ENCODE measurements at regions not wholly inside any gene's neighbourhood (a gene's known extent, or its start where the extent isn't known, plus 50 kb on each side); places are given as distances from the start of the nearest gene placed in this dataset.
A peak's percentile ranks its signal among the peaks of the same experiment; 100 is the strongest.

DNA sequence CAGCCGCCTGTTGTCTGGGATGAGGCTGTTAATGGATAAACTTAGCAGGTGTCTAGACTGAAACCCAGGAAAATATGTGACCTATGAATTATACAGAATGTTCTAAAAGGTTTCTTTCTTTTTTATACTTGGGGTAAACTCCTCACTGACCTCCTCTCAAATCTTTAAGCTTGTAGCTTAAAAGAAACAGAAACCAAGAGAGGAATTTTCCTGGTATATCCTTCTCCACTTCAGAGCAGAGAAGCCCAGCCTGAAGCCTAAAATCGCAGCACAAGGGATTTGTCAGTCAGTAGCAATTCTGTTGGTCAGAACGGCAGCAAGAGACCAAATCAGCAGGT, 99.4 kb upstream of the RIPOR2 start:
- peak overlapping the region; percentile 94 for H3K4me3 Mint-ChIP-seq
- DNase-seq = no peak
- no peaks in the 10 kb centered on the region for H3K9me3 ChIP-seq (ENCODE audit: control insufficient read depth, low read length, poor library complexity, severe bottlenecking)
- H3K36me3 Mint-ChIP-seq (ENCODE audit: low read depth) = no peaks in the 10 kb centered on the region
- H3K27me3 Mint-ChIP-seq = no peaks in the 10 kb centered on the region
- peak overlapping the region; percentile 100 for H3K27ac Mint-ChIP-seq
- ATAC-seq = no peak
- H3K4me1 Mint-ChIP-seq = peaks cover 62% of the 10 kb centered on the region

GRCh38 chr6:25035512-25036435, 100.0 kb upstream of the RIPOR2 start:
- Mint-ChIP-seq H3K27ac (peak overlapping the region; percentile 100), H3K36me3 (ENCODE audit: low read depth) (no peaks in the 10 kb centered on the region), H3K4me1 (peaks cover 63% of the 10 kb centered on the region), H3K27me3 (no peaks in the 10 kb centered on the region), H3K4me3 (peak overlapping the region; percentile 94)
- ATAC-seq (peak; percentile 53), DNase-seq (no peak)
- H3K9me3 ChIP-seq (ENCODE audit: control insufficient read depth, low read length, poor library complexity, severe bottlenecking) = no peaks in the 10 kb centered on the region

DNA sequence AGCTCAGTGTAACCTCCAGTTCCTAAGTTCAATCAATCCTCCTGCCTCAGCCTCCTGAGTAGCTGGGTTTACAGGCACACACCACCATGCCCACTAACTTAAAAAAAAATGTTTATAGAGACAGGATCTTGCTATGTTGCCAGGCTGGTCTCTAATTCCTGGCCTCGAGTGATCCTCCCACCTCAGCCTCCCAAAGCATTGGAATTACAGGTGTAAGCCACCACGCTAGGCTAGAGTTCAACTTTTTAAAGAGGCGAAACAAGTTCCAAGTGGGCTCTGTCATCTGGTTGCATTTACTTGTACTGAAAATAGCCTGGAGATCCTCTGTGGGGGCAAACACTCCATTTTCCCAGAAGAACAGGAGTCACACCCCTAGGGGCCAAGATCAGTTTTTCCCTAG, 100.7 kb upstream of the RIPOR2 start:
- Mint-ChIP-seq H3K4me3 (no peak overlapping the region), H3K4me1 (peaks cover 67% of the 10 kb centered on the region), H3K27me3 (no peaks in the 10 kb centered on the region), H3K36me3 (ENCODE audit: low read depth) (peaks cover 2% of the 10 kb centered on the region), H3K27ac (peak overlapping the region; percentile 100)
- DNase-seq = no peak
- no peaks in the 10 kb centered on the region for H3K9me3 ChIP-seq (ENCODE audit: control insufficient read depth, low read length, poor library complexity, severe bottlenecking)
- no peak for ATAC-seq

- H3K9me3 ChIP-seq (ENCODE audit: control insufficient read depth, low read length, poor library complexity, severe bottlenecking) = no peaks in the 10 kb centered on the region
- no peaks in the 10 kb centered on the region for H3K27me3 Mint-ChIP-seq
- H3K4me1 Mint-ChIP-seq = peaks cover 72% of the 10 kb centered on the region
- peaks cover 6% of the 10 kb centered on the region for H3K36me3 Mint-ChIP-seq (ENCODE audit: low read depth)
- H3K27ac Mint-ChIP-seq = peak overlapping the region; percentile 100
- ATAC-seq = no peak
- DNase-seq = no peak
- H3K4me3 Mint-ChIP-seq = peak overlapping the region; percentile 100
Measured at GRCh38 chr6:25038300-25038699, 102.5 kb upstream of the RIPOR2 start.

DNA sequence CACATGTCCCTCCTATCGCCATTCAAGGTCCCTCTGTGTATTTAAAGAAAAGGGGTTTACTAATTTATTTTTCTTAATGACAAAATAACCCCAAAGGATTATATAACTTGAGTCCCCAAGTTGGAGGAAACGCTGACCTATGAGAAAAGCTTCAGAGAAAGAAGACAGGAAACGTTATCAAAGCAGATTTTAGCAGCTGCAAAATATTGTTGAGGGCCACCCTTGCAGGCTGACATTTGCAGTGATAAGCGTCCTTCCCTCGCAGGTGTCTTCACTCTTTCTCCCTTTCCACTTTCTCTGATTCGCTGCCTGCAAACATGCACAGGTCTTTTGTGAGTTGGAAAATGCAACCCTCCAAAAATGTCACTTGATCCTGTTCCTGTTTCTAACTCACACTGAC, 103.2 kb upstream of the RIPOR2 start:
- peaks cover 6% of the 10 kb centered on the region for H3K36me3 Mint-ChIP-seq (ENCODE audit: low read depth)
- peak overlapping the region; percentile 100 for H3K4me3 Mint-ChIP-seq
- ATAC-seq (no peak), DNase-seq (no peak)
- no peaks in the 10 kb centered on the region for H3K9me3 ChIP-seq (ENCODE audit: control insufficient read depth, low read length, poor library complexity, severe bottlenecking)
- peaks cover 72% of the 10 kb centered on the region for H3K4me1 Mint-ChIP-seq
- peak overlapping the region; percentile 100 for H3K27ac Mint-ChIP-seq
- H3K27me3 Mint-ChIP-seq = no peaks in the 10 kb centered on the region

DNA sequence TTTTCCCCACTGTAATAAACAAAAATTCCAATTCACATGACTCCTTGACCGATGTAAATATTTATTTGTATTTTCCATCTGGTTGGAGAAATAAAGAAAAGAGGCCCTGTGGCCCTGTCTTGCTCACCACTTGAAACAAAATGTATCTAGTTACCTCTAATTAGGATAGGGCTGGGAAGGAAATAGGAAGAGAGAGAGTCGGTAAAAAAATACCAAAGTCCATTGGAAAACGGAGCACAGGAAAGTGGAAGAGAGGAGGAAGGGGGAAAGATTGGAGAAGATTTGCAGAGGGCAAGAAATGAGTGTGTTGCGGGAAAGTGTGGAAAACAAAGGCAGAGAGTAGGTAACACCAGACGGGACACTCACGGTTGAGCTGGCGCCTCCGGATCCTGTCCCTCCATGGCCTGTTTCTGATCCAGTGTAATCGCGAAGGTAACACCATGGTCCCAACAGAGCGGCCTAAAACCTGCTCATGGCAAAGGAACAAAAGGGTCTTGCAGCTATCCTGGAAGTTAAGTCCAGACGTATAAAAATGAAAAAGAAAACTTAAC, 105.8 kb upstream of the RIPOR2 start:
- Mint-ChIP-seq H3K4me3 (peak overlapping the region; percentile 100), H3K4me1 (peaks cover 67% of the 10 kb centered on the region)
- no peak for DNase-seq

DNA sequence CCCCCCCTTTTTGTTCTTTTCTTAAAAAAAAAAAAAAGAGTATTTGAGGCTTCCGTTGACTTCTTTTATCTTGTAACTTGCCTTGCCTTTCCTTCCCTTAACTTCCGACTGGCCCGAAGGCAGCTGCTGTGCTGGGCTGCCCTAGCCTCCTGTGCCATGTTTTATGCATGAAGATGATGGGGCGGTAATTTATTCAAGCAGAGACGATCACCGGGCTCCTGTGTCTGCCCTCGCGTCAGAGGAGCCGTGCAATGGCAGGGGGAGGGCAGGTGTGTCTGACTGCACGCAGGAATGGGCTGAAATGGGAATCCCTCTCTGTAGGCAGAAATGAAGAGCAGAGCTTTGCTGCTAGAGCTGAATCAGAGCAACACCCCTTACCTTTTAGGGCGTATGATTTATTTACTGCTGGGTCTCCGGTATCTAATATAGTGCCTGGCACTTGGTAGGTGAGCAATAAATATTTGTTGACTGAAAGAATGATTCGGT, 106.3 kb upstream of the RIPOR2 start:
- H3K27me3 Mint-ChIP-seq = no peaks in the 10 kb centered on the region
- H3K36me3 Mint-ChIP-seq (ENCODE audit: low read depth) = peaks cover 6% of the 10 kb centered on the region
- no peaks in the 10 kb centered on the region for H3K9me3 ChIP-seq (ENCODE audit: control insufficient read depth, low read length, poor library complexity, severe bottlenecking)
- H3K27ac Mint-ChIP-seq = peak overlapping the region; percentile 100
- peaks cover 68% of the 10 kb centered on the region for H3K4me1 Mint-ChIP-seq
- H3K4me3 Mint-ChIP-seq = peak overlapping the region; percentile 100
- ATAC-seq (peak; percentile 71), DNase-seq (peak; percentile 34 to 58 (median 41))

More for the DNA sequence above, 105.8 kb upstream of the RIPOR2 start:
- H3K27me3 Mint-ChIP-seq = no peaks in the 10 kb centered on the region
- H3K9me3 ChIP-seq (ENCODE audit: control insufficient read depth, low read length, poor library complexity, severe bottlenecking) = no peaks in the 10 kb centered on the region
- H3K27ac Mint-ChIP-seq = peak overlapping the region; percentile 100
- ATAC-seq = peak; percentile 16
- peaks cover 6% of the 10 kb centered on the region for H3K36me3 Mint-ChIP-seq (ENCODE audit: low read depth)

DNA sequence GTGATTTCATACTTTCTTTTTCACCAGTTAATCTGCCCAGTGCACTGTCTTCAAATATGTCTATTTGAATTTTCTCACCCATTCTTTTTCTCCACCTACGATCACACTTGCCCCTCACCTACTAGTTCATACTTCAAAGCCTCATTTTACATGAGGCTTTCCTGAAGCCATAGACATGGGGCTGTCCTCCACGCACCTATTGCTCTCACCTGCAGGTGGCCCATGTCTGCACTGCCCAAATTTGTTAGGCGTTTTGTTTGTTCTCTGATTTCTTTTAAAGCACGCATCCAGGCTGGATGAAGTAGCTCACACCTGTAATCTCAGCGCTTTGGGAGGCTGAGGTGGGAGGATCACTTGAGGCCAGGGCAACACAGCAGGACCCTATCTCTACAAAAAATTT, 106.8 kb upstream of the RIPOR2 start:
- H3K27ac Mint-ChIP-seq = peak overlapping the region; percentile 100
- no peaks in the 10 kb centered on the region for H3K27me3 Mint-ChIP-seq
- H3K4me1 Mint-ChIP-seq = peaks cover 68% of the 10 kb centered on the region
- H3K9me3 ChIP-seq (ENCODE audit: control insufficient read depth, low read length, poor library complexity, severe bottlenecking) = no peaks in the 10 kb centered on the region
- ATAC-seq (peak; percentile 77), DNase-seq (no peak)
- peak overlapping the region; percentile 100 for H3K4me3 Mint-ChIP-seq
- peaks cover 6% of the 10 kb centered on the region for H3K36me3 Mint-ChIP-seq (ENCODE audit: low read depth)

DNA sequence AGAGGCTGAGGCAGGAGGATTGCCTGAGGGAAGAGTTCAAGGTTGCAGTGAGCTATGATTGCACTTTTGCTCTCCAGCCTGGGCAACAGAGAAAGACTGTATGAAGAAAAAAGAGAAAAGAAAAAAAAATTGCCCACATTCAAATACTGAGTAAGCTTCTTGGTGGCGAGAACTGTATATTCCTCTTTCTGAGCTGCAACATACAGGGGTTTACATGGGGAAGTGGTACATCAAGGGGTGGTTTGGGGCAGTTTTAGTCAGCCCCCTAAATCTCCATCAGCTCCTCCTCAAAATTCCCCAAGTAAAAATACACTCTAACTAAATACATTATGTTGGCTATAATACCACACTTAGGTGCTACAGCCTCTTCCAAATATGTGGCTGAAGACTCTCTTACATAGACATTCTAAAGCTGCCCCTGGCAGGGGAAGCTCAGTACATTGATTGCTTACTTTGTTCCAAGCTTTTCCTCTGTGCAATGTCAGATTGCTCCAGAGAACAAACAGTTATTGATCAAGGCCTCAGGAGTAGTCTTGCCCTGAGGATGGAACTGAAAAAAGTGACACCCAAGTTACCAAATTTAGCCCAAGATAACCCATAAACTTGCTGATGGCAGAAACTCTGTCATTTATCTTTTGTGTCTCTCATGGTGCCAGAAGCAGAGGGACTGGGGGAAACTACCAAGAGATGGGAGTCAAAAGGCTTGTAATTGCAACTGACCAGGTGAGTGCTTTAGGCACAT, 107.4 kb upstream of the RIPOR2 start:
- H3K36me3 Mint-ChIP-seq (ENCODE audit: low read depth) = peaks cover 6% of the 10 kb centered on the region
- DNase-seq (no peak), ATAC-seq (no peak)
- H3K27me3 Mint-ChIP-seq = no peaks in the 10 kb centered on the region
- peak overlapping the region; percentile 100 for H3K27ac Mint-ChIP-seq
- H3K4me3 Mint-ChIP-seq = peak overlapping the region; percentile 100
- H3K4me1 Mint-ChIP-seq = peaks cover 63% of the 10 kb centered on the region
- no peaks in the 10 kb centered on the region for H3K9me3 ChIP-seq (ENCODE audit: control insufficient read depth, low read length, poor library complexity, severe bottlenecking)

GRCh38 chr6:25043892-25044291, 108.1 kb upstream of the RIPOR2 start:
- peak overlapping the region; percentile 100 for H3K27ac Mint-ChIP-seq

DNA sequence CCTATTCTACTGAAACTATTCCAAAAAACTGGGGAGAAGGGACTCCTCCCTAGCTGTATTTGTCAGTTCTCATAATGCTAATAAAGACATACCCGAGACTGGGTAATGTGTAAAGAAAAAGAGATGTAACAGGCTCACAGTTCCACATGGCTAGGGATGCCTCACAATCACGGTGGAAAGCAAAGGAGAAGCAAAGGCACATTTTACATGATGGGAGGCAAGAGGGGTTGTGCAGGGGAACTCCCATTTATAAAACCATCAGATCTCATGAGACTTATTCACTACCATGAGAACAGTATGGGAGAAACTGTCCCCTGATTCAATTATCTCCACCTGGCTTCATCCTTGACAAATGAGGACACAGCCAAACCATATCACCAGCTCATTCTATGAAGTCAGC, 111.2 kb upstream of the RIPOR2 start:
- no peak for ATAC-seq
- H3K4me1 Mint-ChIP-seq = peaks cover 56% of the 10 kb centered on the region
- H3K9me3 ChIP-seq (ENCODE audit: control insufficient read depth, low read length, poor library complexity, severe bottlenecking) = no peaks in the 10 kb centered on the region
- no peaks in the 10 kb centered on the region for H3K27me3 Mint-ChIP-seq
- no peak overlapping the region for H3K4me3 Mint-ChIP-seq
- no peak for DNase-seq
- peaks cover 2% of the 10 kb centered on the region for H3K36me3 Mint-ChIP-seq (ENCODE audit: low read depth)
- no peak overlapping the region for H3K27ac Mint-ChIP-seq

More at GRCh38 chr6:25043892-25044291, 108.1 kb upstream of the RIPOR2 start:
- peaks cover 60% of the 10 kb centered on the region for H3K4me1 Mint-ChIP-seq
- ATAC-seq = no peak
- no peak overlapping the region for H3K4me3 Mint-ChIP-seq
- H3K9me3 ChIP-seq (ENCODE audit: control insufficient read depth, low read length, poor library complexity, severe bottlenecking) = no peaks in the 10 kb centered on the region
- no peaks in the 10 kb centered on the region for H3K27me3 Mint-ChIP-seq
- H3K36me3 Mint-ChIP-seq (ENCODE audit: low read depth) = peaks cover 6% of the 10 kb centered on the region
- no peak for DNase-seq

- H3K27me3 Mint-ChIP-seq = no peaks in the 10 kb centered on the region
- no peaks in the 10 kb centered on the region for H3K36me3 Mint-ChIP-seq (ENCODE audit: low read depth)
- no peaks in the 10 kb centered on the region for H3K9me3 ChIP-seq (ENCODE audit: control insufficient read depth, low read length, poor library complexity, severe bottlenecking)
- H3K4me1 Mint-ChIP-seq = peaks cover 52% of the 10 kb centered on the region
- ATAC-seq (peak; percentile 95), DNase-seq (peak in 1 of 3 donors; percentile 28)
- H3K27ac Mint-ChIP-seq = peak overlapping the region; percentile 91
- H3K4me3 Mint-ChIP-seq = peak overlapping the region; percentile 86
Measured at GRCh38 chr6:25050356-25050755, 114.6 kb upstream of the RIPOR2 start.

GRCh38 chr6:25051083-25051482, 115.3 kb upstream of the RIPOR2 start:
- no peaks in the 10 kb centered on the region for H3K9me3 ChIP-seq (ENCODE audit: control insufficient read depth, low read length, poor library complexity, severe bottlenecking)
- Mint-ChIP-seq H3K27ac (peak overlapping the region; percentile 91), H3K4me3 (peak overlapping the region; percentile 86), H3K4me1 (peaks cover 59% of the 10 kb centered on the region), H3K36me3 (ENCODE audit: low read depth) (no peaks in the 10 kb centered on the region), H3K27me3 (no peaks in the 10 kb centered on the region)
- no peak for DNase-seq
- ATAC-seq = no peak
